ENCODE measurements at regions not wholly inside any gene's neighbourhood (a gene's known extent, or its start where the extent isn't known, plus 50 kb on each side); places are given as distances from the start of the nearest gene placed in this dataset.
A peak's percentile ranks its signal among the peaks of the same experiment; 100 is the strongest.
"Not testable (repeated sequence)": the region's sequence is repeated elsewhere in the genome, so short reads cannot be mapped to it uniquely, and the experiment has no call there.

DNA sequence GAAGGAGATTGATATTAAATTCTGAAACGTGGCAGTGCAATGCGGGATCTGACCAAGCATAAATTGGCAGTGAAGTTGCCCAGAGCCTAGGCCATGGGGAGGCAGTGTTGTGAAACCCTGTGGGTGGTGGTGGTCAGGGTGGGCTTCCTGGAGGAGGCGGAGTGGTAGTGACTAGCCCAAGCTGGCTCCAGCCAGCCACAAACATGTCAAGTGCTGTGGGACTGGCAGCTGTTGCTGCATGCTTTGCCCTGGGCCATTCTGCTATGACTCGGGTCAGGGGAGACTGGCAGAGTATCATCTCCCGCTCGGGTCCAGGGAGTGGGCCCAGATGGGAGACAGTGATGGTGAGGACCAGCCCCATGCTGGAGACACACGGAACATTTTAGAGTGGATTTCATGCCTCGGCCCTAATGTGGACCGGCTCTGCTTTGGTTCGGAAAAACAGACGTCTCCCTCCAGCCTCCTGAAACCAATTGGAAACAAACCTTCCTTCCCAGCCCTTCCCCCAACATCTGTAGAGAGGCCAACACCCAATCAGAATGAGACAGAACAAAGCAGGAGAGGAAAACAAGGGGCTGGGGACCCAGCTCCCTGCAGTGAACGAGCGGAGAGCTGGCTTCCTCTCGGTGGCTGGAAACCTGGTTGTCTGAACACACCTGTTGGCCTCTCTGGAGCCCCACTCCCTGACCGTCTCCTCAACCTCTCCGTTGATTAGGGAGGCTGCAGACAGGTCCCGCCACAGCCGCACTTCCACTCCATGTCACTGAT is 58.2 kb downstream of the TMEM270 start:
- Histone ChIP-seq H3K27ac (ENCODE audit: low read depth, low read length) (peak overlapping the region; percentile 69), H3K36me3 (ENCODE audit: control insufficient read depth, insufficient read depth, low read length) (no peaks in the 10 kb centered on the region), H3K9me3 (ENCODE audit: control insufficient read depth, insufficient read depth, low read length) (no peaks in the 10 kb centered on the region), H3K9ac (ENCODE audit: low read depth, low read length) (peak overlapping the region; percentile 40; the same call in 1 of the 2 replicates), H3K4me1 (ENCODE audit: control insufficient read depth, insufficient read depth, low read length) (peaks cover 6% of the 10 kb centered on the region), H3K27me3 (ENCODE audit: control insufficient read depth, insufficient read depth, low read length) (no peaks in the 10 kb centered on the region), H3K4me3 (ENCODE audit: low read depth, low read length) (peak overlapping the region; percentile 15; the same call in 1 of the 2 replicates)

DNA sequence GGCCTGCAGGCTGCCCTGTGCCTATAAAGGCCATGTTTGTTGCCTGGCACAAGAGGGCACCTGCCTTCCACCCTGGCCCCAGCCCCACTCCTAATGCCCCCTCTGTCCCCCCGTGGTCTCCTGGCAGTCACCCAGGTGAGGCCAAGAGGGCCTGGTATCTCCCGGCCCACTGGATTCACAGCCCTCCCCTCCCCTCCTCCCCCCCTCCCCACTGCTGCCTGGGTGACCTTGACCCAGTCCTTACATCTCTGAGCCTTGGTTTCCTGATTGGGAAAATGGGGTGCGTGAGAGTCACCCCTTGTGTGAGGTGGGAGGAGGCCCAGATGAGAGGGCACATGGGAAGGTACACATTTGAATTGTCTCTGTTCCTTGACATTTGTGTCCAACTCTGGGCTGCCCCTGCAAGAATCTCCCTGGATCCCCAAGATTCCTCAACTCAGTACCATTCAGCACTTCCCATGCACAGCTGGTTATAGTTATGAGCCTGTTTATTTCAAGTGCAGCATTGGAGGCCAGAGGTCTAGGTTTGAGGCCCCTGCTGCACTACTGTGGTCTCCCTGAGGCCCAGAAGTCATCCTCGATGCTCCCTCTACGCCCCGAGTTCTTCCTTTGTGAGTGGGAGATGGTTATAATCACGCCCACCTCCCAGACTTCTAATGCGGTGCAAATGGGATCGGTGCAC is 58.9 kb downstream of the TMEM270 start:
- Histone ChIP-seq H3K4me3 (ENCODE audit: low read depth, low read length) (no peak overlapping the region; the same call in 1 of the 2 replicates), H3K4me1 (ENCODE audit: control insufficient read depth, insufficient read depth, low read length) (peaks cover 6% of the 10 kb centered on the region), H3K9me3 (ENCODE audit: control insufficient read depth, insufficient read depth, low read length) (no peaks in the 10 kb centered on the region), H3K9ac (ENCODE audit: low read depth, low read length) (no peak overlapping the region), H3K27me3 (ENCODE audit: control insufficient read depth, insufficient read depth, low read length) (no peaks in the 10 kb centered on the region), H3K36me3 (ENCODE audit: control insufficient read depth, insufficient read depth, low read length) (no peaks in the 10 kb centered on the region), H3K27ac (ENCODE audit: low read depth, low read length) (peak overlapping the region; percentile 66)

DNA sequence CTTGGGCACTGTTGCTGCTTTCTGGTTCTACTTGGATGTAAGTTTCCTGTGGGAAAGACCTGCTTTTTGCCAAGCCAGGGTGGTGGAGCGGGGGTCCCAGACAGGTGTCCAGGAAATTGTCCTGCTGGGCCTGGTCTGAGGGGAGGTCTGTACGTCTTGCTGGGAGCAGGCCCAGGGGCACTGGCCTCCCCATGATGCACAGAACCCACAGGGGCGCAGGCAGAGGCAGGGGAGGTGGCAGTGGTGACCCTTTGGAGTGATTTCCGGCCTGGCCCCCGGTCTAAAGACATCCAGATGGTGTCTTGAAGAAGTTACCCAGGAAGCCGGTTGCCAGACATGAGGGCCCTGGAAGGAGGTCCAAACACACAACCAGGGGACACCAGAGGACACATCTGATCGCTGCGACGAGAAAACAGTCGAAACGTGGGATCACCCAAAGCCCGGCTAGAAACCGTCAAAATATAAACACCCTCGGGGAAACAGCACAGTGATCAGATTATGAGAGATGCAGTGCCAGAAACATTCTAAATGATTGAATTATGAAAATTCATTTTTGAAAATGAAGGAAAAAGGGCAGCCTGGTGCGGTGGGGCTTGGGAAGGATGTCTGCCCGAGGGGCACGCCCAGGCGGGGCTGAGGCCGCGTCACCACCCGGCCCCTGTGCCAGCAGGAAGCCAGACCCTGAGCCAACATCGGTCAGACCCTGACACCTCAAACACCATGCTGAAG is 59.6 kb downstream of the TMEM270 start:
- Histone ChIP-seq H3K9ac (ENCODE audit: low read depth, low read length) (no peak overlapping the region), H3K9me3 (ENCODE audit: control insufficient read depth, insufficient read depth, low read length) (no peaks in the 10 kb centered on the region), H3K4me3 (ENCODE audit: low read depth, low read length) (no peak overlapping the region), H3K4me1 (ENCODE audit: control insufficient read depth, insufficient read depth, low read length) (peaks cover 6% of the 10 kb centered on the region), H3K27ac (ENCODE audit: low read depth, low read length) (no peak overlapping the region), H3K27me3 (ENCODE audit: control insufficient read depth, insufficient read depth, low read length) (no peaks in the 10 kb centered on the region), H3K36me3 (ENCODE audit: control insufficient read depth, insufficient read depth, low read length) (no peaks in the 10 kb centered on the region)

DNA sequence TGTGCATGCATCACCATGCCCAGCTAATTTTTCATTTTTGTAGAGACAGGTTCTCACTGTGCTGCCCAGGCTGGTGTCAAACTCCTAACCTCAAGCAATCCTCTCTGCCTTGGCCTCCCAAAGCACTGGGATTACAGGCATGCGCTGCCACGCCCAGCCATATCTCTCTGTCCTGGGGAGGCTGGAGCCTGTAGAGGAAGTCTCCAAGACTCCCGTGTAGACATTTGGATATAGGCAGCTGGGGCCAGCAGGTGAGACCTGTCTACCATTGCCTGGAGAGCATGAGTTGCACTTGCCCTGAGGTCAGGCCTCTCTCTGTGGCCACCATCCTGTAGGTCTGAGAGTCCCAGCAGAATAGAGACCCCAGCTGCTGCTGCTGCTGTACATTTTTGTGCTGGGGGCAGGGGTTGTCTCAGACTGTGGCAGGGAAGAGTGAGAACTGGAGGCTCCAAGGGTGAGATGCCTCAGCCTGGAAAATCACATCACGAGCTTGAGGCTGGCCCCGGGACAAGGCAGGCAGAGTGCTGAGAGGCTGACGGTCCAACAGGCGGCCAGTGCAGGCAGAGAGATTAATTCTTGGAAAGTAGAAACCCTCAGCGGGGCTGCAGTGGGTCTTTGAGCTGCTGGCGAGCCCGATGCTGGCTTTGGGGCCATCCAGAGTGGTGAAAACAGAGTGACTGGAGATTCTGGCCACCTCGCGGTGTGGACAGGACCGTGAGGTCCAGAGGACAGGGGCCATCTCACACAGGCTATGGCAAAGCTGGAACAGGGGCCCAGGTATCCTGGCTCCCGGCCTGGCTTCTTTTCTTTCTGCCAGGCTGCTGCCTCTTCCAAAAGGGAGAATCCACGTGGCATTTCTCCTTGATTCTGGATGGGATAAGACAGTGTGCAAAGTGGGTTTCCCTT is 60.9 kb downstream of the TMEM270 start:
- Histone ChIP-seq H3K27ac (ENCODE audit: low read depth, low read length) (no peak overlapping the region), H3K27me3 (ENCODE audit: control insufficient read depth, insufficient read depth, low read length) (no peaks in the 10 kb centered on the region), H3K4me1 (ENCODE audit: control insufficient read depth, insufficient read depth, low read length) (peaks cover 6% of the 10 kb centered on the region), H3K4me3 (ENCODE audit: low read depth, low read length) (no peak overlapping the region), H3K9me3 (ENCODE audit: control insufficient read depth, insufficient read depth, low read length) (no peaks in the 10 kb centered on the region), H3K36me3 (ENCODE audit: control insufficient read depth, insufficient read depth, low read length) (no peaks in the 10 kb centered on the region), H3K9ac (ENCODE audit: low read depth, low read length) (no peak overlapping the region)

DNA sequence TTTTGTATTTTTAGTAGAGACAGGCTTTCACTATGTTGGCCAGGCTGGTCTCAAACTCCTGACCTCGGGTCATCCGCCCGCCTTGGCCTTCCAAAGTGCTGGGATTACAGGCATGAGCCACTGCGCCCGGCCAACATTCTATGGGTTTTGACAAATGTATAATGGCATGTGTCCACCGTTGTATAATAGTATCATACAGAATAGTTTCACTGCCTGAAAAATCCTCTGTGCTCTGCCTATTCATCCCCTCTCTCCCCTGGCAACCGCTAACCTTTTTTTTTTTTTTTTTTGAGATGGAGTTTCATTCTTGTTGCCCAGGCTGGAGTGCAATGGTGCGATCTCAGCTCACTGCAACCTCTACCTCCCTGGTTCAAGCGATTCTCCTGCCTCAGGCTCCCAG is 67.7 kb downstream of the TMEM270 start:
- H3K9ac ChIP-seq (ENCODE audit: low read depth, low read length); H3K27ac ChIP-seq (ENCODE audit: low read depth, low read length); H3K4me1 ChIP-seq (ENCODE audit: control insufficient read depth, insufficient read depth, low read length); H3K36me3 ChIP-seq (ENCODE audit: control insufficient read depth, insufficient read depth, low read length); H3K27me3 ChIP-seq (ENCODE audit: control insufficient read depth, insufficient read depth, low read length); H3K9me3 ChIP-seq (ENCODE audit: control insufficient read depth, insufficient read depth, low read length); H3K4me3 ChIP-seq (ENCODE audit: low read depth, low read length): not testable (repeated sequence)

DNA sequence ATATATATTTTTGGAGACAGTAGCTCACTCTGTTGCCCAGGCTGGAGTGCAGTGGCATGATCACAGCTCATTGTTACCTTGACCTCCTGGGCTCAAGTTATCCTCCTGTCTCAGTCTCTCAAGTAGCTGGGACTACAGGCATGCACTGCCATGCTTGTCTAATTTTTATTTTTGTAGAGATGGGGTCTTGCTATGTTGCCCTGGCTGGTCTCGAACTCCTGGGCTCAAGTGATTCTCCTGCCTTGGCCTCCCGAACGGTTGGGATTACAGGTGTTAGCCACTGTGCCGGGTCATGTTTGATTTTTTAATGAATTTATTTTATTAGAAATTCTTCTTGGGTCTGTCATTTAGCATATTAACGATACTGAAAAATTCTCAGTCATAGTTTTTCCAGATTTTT is 70.5 kb downstream of the TMEM270 start:
- H3K4me1 ChIP-seq (ENCODE audit: control insufficient read depth, insufficient read depth, low read length) = no peaks in the 10 kb centered on the region
- H3K9me3 ChIP-seq (ENCODE audit: control insufficient read depth, insufficient read depth, low read length) = no peaks in the 10 kb centered on the region
- H3K27ac ChIP-seq (ENCODE audit: low read depth, low read length) = no peak overlapping the region
- H3K9ac ChIP-seq (ENCODE audit: low read depth, low read length) = no peak overlapping the region
- no peak overlapping the region for H3K4me3 ChIP-seq (ENCODE audit: low read depth, low read length)
- H3K36me3 ChIP-seq (ENCODE audit: control insufficient read depth, insufficient read depth, low read length) = no peaks in the 10 kb centered on the region
- no peaks in the 10 kb centered on the region for H3K27me3 ChIP-seq (ENCODE audit: control insufficient read depth, insufficient read depth, low read length)

DNA sequence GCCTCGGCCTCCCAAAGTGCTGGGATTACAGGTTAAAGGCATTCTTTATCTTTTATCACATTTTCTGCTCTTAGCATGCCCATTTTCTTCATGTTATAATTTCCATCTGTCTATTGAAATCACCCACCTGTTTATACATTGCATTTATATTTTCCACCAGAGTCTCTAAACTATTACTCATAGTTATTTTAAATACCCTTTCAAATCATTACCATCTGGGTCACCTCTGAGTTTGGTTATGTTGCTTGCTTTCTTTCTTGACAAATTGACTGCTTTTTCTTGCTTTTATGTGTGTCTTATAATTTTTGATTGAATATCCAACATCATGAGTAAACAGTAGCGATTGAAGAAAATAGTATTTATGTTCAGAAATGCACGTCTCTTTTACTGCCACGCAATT is 71.4 kb downstream of the TMEM270 start:
- Histone ChIP-seq H3K27me3 (ENCODE audit: control insufficient read depth, insufficient read depth, low read length) (no peaks in the 10 kb centered on the region), H3K4me1 (ENCODE audit: control insufficient read depth, insufficient read depth, low read length) (no peaks in the 10 kb centered on the region), H3K9ac (ENCODE audit: low read depth, low read length) (no peak overlapping the region), H3K9me3 (ENCODE audit: control insufficient read depth, insufficient read depth, low read length) (no peaks in the 10 kb centered on the region), H3K36me3 (ENCODE audit: control insufficient read depth, insufficient read depth, low read length) (no peaks in the 10 kb centered on the region), H3K4me3 (ENCODE audit: low read depth, low read length) (no peak overlapping the region), H3K27ac (ENCODE audit: low read depth, low read length) (no peak overlapping the region)

DNA sequence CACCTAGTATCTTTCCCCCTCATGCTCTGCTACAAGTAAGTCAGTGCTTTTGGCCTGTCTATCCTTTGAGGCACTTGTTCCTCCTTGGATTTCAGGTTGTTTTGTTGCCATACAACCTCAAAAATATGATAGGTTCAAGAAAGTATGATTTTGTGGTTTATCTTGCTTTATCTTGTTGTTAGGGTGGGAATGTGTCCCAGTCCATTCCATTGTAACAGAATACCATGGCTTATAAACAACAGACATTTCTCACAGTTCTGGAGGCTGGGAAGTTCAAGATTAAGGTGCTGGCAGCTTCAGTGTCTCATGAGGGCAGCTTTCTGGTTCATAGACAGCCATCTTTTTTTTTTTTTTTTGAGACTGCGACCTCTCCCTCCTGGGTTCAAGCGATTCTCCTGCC is 72.1 kb downstream of the TMEM270 start:
- H3K9me3 ChIP-seq (ENCODE audit: control insufficient read depth, insufficient read depth, low read length) = no peaks in the 10 kb centered on the region
- H3K27me3 ChIP-seq (ENCODE audit: control insufficient read depth, insufficient read depth, low read length) = no peaks in the 10 kb centered on the region
- no peaks in the 10 kb centered on the region for H3K4me1 ChIP-seq (ENCODE audit: control insufficient read depth, insufficient read depth, low read length)
- no peak overlapping the region for H3K27ac ChIP-seq (ENCODE audit: low read depth, low read length)
- H3K9ac ChIP-seq (ENCODE audit: low read depth, low read length) = no peak overlapping the region
- no peaks in the 10 kb centered on the region for H3K36me3 ChIP-seq (ENCODE audit: control insufficient read depth, insufficient read depth, low read length)
- H3K4me3 ChIP-seq (ENCODE audit: low read depth, low read length) = no peak overlapping the region

DNA sequence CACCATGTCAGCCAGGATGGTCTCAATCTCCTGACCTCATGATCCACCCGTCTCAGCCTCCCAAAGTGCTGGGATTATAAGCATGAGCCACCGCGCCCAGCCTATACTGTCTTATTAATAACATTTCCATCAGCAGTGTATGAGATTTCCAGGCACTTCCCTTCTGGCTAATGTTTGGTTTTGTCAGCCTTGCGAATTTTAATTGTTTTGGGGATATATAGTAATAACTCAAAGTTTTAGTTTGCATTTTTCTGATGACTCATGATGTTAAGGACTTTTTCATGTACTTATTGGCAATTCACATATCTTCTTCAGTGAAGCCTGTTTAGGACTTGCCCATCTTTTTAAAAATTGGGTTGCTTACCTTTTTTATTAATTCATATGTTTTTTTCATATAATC is 76.0 kb downstream of the TMEM270 start:
- Histone ChIP-seq H3K9ac (ENCODE audit: low read depth, low read length) (no peak overlapping the region), H3K4me3 (ENCODE audit: low read depth, low read length) (no peak overlapping the region), H3K27ac (ENCODE audit: low read depth, low read length) (no peak overlapping the region), H3K9me3 (ENCODE audit: control insufficient read depth, insufficient read depth, low read length) (no peaks in the 10 kb centered on the region), H3K27me3 (ENCODE audit: control insufficient read depth, insufficient read depth, low read length) (no peaks in the 10 kb centered on the region), H3K36me3 (ENCODE audit: control insufficient read depth, insufficient read depth, low read length) (no peaks in the 10 kb centered on the region), H3K4me1 (ENCODE audit: control insufficient read depth, insufficient read depth, low read length) (no peaks in the 10 kb centered on the region)

DNA sequence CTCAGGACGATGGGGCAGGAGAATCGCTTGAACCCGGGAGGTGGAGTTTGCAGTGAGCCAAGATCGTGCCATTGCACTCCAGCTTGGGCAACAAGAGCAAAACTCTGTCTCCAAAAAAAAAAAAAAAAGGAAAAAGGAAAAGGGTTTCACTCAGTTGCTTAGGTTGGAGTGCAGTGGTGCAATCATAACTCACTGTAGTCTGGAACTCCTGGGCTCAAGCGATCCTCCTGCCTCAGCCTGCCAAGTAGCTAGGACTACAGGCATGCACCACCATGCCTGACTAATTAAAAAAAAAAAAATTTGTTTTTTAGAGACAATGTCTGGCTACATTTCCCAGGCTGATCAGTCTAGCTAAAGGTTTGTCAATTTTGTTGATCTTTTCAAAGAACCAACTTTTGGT is 76.7 kb downstream of the TMEM270 start:
- H3K36me3 ChIP-seq (ENCODE audit: control insufficient read depth, insufficient read depth, low read length); H3K27ac ChIP-seq (ENCODE audit: low read depth, low read length); H3K4me3 ChIP-seq (ENCODE audit: low read depth, low read length); H3K9ac ChIP-seq (ENCODE audit: low read depth, low read length); H3K27me3 ChIP-seq (ENCODE audit: control insufficient read depth, insufficient read depth, low read length); H3K9me3 ChIP-seq (ENCODE audit: control insufficient read depth, insufficient read depth, low read length); H3K4me1 ChIP-seq (ENCODE audit: control insufficient read depth, insufficient read depth, low read length): not testable (repeated sequence)

All from HUES48 (cell line).